Astrocyte (in vitro differentiated cells and primary cell): ENCODE measurements at regions not wholly inside any gene's neighbourhood (a gene's known extent, or its start where the extent isn't known, plus 50 kb on each side); places are given as distances from the start of the nearest gene placed in this dataset.

Source experiments
- EZH2 ChIP-seq: IDR thresholded peaks from 2 replicates; pipeline ENCODE4 v1.6.1; 2012; ENCODE audit warnings: mild to moderate bottlenecking, low read length, inconsistent platforms; ENCODE audit not compliant: insufficient read depth
- TF ChIP-seq, protein P1 (sequence below): IDR thresholded peaks from 2 replicates; pipeline ENCODE4 v1.5.1; 2011; ENCODE audit warnings: low read depth, mild to moderate bottlenecking, inconsistent platforms, low read length, moderate library complexity; ENCODE audit not compliant: insufficient read depth

DNA sequence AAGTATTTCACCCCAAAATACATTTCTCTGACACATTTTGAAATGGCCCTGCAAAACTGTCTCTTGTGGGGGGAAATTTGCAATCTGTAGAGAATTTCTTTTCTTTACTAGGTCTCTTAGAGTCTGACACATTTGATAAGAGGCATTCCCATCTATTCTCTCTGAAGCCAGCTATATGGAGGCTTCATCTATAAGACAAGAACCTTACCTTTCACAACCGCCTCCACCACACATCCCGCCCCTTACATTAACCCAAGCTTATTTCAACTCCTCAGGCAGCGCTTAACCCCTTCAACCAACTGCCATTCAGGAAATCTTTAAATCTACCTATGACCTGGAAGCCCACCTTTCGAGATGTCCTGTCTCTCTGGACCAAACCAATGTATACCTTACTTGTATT, 829.5 kb downstream of the TLE4 start:
- TF ChIP-seq, protein P1, sequence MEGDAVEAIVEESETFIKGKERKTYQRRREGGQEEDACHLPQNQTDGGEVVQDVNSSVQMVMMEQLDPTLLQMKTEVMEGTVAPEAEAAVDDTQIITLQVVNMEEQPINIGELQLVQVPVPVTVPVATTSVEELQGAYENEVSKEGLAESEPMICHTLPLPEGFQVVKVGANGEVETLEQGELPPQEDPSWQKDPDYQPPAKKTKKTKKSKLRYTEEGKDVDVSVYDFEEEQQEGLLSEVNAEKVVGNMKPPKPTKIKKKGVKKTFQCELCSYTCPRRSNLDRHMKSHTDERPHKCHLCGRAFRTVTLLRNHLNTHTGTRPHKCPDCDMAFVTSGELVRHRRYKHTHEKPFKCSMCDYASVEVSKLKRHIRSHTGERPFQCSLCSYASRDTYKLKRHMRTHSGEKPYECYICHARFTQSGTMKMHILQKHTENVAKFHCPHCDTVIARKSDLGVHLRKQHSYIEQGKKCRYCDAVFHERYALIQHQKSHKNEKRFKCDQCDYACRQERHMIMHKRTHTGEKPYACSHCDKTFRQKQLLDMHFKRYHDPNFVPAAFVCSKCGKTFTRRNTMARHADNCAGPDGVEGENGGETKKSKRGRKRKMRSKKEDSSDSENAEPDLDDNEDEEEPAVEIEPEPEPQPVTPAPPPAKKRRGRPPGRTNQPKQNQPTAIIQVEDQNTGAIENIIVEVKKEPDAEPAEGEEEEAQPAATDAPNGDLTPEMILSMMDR: no peak
- TF ChIP-seq EZH2: no peak
